ENCODE measurements at regions not wholly inside any gene's neighbourhood (a gene's known extent, or its start where the extent isn't known, plus 50 kb on each side); places are given as distances from the start of the nearest gene placed in this dataset.

GRCh38 chr6:164108092-164108491 is 693.6 kb downstream of the QKI start:
- Mint-ChIP-seq H3K36me3 (ENCODE audit: low read depth, unreplicated experiment) (no peaks in the 10 kb centered on the region), H3K27ac (ENCODE audit: unreplicated experiment) (no peak overlapping the region), H3K27me3 (ENCODE audit: unreplicated experiment) (peaks cover 1% of the 10 kb centered on the region), H3K4me3 (ENCODE audit: unreplicated experiment) (no peak overlapping the region), H3K4me1 (ENCODE audit: unreplicated experiment) (peaks cover 5% of the 10 kb centered on the region), H3K9me3 (ENCODE audit: unreplicated experiment) (no peaks in the 10 kb centered on the region)
- DNase-seq (ENCODE audit: low spot score) = no peak
- no peak for TF ChIP-seq CTCF (IDR thresholded peaks at IDR 0.05; ENCODE audit: unreplicated experiment)

- TF ChIP-seq CTCF (IDR thresholded peaks at IDR 0.05; ENCODE audit: unreplicated experiment) = no peak
- Mint-ChIP-seq H3K9me3 (ENCODE audit: unreplicated experiment) (no peaks in the 10 kb centered on the region), H3K27ac (ENCODE audit: unreplicated experiment) (no peak overlapping the region), H3K4me1 (ENCODE audit: unreplicated experiment) (peaks cover 10% of the 10 kb centered on the region), H3K4me3 (ENCODE audit: unreplicated experiment) (no peak overlapping the region), H3K36me3 (ENCODE audit: low read depth, unreplicated experiment) (no peaks in the 10 kb centered on the region), H3K27me3 (ENCODE audit: unreplicated experiment) (peaks cover 1% of the 10 kb centered on the region)
- DNase-seq (ENCODE audit: low spot score) = no peak
These were observed 692.9 kb downstream of the QKI start for GRCh38 chr6:164107297-164107995.

GRCh38 chr6:164106345-164106769 is 691.8 kb downstream of the QKI start:
- Mint-ChIP-seq H3K27me3 (ENCODE audit: unreplicated experiment) (peaks cover 1% of the 10 kb centered on the region), H3K4me3 (ENCODE audit: unreplicated experiment) (no peak overlapping the region), H3K36me3 (ENCODE audit: low read depth, unreplicated experiment) (no peaks in the 10 kb centered on the region), H3K27ac (ENCODE audit: unreplicated experiment) (no peak overlapping the region), H3K4me1 (ENCODE audit: unreplicated experiment) (peaks cover 18% of the 10 kb centered on the region), H3K9me3 (ENCODE audit: unreplicated experiment) (no peaks in the 10 kb centered on the region)
- DNase-seq (ENCODE audit: low spot score) = peak; percentile 60
- TF ChIP-seq CTCF (IDR thresholded peaks at IDR 0.05; ENCODE audit: unreplicated experiment) = peak; percentile 66

GRCh38 chr6:164105705-164106104 is 691.2 kb downstream of the QKI start:
- Mint-ChIP-seq H3K27ac (ENCODE audit: unreplicated experiment) (no peak overlapping the region), H3K36me3 (ENCODE audit: low read depth, unreplicated experiment) (no peaks in the 10 kb centered on the region)
- no peak for DNase-seq (ENCODE audit: low spot score)

More at GRCh38 chr6:164105705-164106104, 691.2 kb downstream of the QKI start:
- Mint-ChIP-seq H3K4me1 (ENCODE audit: unreplicated experiment) (peaks cover 19% of the 10 kb centered on the region), H3K9me3 (ENCODE audit: unreplicated experiment) (no peaks in the 10 kb centered on the region), H3K27me3 (ENCODE audit: unreplicated experiment) (peaks cover 1% of the 10 kb centered on the region), H3K4me3 (ENCODE audit: unreplicated experiment) (no peak overlapping the region)
- no peak for TF ChIP-seq CTCF (IDR thresholded peaks at IDR 0.05; ENCODE audit: unreplicated experiment)
